Stimulated activated CD4-positive, alpha-beta T cell treated with anti-CD3 and anti-CD28 coated beads, Interleukin-1b, Interleukin-23, amount 100 ng/mL, for 4 hours (primary cell): ENCODE measurements at regions not wholly inside any gene's neighbourhood (a gene's known extent, or its start where the extent isn't known, plus 50 kb on each side); places are given as distances from the start of the nearest gene placed in this dataset.
"Not testable (repeated sequence)": the region's sequence is repeated elsewhere in the genome, so short reads cannot be mapped to it uniquely, and the experiment has no call there.

ENCODE experiments used
- DNase-seq, 2 donors: peaks; one replicate each; pipeline ENCODE4 v3.0.0-alpha.2; 2020; ENCODE audit warnings: low read depth in 2 of 2

DNA sequence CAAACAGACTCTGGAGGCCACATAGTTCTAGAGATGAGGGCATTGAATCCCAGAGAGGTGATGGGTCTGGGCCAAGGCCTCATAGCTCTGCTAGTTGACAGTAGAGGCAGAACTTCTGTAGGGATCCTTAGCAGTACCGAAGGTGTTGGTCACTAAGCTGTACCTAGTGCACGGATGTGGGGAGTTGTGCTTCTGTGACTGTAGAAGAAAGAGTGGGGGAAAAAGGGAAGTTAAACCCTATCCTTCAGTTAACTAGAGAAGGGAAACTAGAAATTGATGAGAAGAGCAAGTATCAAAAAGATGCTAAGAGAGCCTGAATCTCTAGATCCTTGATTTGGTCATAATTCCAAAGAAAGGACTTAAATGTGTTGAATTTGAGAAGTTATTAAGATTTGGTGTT is 186.7 kb downstream of the NFKBIZ start:
- DNase-seq: no peak

DNA sequence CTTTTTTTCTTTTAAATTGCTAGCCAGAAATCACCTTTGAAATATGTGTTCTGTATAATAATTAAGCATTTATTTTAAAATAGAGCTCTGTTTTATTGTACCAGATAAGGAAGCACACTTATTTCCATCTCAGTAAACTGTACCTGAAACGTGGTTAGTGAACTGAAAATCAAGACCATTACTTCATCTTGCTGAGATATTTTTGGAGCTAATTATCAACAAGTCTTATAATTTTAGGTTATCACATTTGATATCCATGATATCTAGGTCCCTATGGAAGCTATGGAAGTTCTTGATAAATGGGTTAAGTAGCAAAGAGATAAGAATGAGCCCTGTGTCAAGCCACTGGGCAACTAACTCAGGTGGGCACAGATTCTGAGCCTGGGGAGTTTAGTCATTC is 187.2 kb downstream of the NFKBIZ start:
- DNase-seq: no peak

DNA sequence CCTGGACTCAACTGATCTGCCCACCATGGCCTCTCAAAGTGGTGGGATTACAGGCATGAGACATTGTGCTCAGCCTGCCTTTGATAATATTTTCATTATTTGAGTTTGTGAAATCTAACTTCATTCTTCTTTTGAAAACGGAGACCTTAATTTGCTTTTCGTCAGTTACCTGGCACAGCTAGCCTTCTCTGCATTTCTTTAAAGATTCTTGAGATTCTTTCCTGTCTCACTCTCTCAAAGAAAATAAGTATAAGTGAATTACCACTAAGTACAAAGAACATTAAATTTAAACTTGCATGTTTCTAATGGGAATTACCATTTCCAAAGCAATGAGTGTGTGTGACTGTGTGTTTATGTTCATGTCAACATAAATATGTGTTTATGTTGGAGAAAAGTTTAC is 187.9 kb downstream of the NFKBIZ start:
- no peak for DNase-seq

DNA sequence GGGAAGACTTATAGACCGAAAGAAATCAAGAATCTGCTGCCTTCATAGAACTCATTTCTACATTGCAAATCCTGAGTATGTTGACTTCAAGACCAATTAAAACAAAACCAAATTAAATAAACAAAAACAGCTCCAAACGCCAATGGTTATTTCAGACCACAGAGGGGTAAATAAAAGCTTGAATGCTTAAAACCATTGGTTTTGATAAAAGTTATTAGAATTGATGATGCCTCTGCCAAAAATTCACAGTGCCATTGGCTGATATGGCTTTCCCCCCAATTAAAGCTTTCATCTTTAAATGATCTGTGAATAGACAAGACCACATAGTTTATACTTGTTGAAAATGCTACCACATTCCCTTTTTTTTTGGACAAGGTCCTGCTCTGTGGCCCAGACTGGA is 188.5 kb downstream of the NFKBIZ start:
- no peak for DNase-seq

DNA sequence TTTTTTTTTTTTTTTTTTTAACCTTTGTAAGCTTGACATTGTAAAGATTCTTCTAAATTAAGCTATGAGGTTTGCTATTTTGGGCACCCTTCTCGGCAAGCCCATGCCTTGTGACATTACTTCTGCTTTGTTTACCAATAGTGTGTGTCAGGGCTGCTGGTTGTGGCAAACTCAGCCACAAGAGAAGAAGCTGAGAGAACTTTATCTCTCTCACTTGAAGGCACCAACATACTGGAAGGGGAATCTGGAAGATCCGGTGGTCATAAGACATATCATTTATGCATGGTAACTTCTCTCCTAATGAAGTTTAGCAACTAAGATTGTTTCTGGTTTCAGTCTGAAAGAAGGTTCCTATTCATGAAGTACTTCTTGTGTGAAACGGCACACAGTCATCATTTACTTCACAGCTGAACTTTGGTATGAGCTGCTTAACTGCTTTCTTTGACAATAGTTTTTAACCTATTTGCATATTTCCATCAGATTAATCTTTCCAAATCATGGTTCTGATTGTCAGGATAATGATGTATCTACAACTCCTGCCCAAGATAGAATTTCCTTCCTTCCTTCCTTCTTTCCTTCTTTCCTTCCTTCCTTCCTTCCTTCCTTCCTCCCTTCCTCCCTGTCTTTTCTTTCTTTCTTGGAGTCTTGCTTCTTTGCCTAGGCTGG is 189.3 kb downstream of the NFKBIZ start:
- no peak for DNase-seq

GRCh38 chr3:102040144-102040543 is 190.8 kb downstream of the NFKBIZ start:
- not testable (repeated sequence) for DNase-seq

- DNase-seq: no peak
Measured at GRCh38 chr3:102053375-102053989, 204.2 kb downstream of the NFKBIZ start.

DNA sequence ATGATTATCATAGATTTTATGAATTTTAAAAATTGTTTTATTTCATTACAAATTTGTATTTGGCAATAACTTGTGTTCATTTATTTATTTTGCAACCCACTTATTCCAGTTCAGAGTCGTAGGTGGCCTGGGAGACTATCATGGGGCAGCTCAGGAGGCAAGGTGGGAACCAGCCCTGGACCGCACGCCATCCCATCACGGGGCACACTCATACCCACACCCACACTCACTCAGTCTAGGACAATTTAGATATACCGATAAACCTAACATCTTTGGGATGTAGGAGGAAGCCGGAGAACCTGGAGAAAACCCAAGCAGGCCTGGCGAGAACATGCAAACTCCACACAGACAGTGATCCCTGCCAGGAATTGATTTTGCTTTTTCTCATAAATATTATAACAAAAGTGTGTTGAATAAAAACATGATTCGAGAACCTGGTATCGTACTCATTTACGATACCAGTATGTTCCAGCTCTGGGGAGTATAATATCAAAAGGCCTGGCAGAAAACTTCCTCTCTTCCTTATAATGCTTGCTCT is 205.3 kb downstream of the NFKBIZ start:
- DNase-seq: no peak

GRCh38 chr3:102057781-102058421 is 208.6 kb downstream of the NFKBIZ start:
- DNase-seq: peak in 1 of 2 donors; percentile 23

DNA sequence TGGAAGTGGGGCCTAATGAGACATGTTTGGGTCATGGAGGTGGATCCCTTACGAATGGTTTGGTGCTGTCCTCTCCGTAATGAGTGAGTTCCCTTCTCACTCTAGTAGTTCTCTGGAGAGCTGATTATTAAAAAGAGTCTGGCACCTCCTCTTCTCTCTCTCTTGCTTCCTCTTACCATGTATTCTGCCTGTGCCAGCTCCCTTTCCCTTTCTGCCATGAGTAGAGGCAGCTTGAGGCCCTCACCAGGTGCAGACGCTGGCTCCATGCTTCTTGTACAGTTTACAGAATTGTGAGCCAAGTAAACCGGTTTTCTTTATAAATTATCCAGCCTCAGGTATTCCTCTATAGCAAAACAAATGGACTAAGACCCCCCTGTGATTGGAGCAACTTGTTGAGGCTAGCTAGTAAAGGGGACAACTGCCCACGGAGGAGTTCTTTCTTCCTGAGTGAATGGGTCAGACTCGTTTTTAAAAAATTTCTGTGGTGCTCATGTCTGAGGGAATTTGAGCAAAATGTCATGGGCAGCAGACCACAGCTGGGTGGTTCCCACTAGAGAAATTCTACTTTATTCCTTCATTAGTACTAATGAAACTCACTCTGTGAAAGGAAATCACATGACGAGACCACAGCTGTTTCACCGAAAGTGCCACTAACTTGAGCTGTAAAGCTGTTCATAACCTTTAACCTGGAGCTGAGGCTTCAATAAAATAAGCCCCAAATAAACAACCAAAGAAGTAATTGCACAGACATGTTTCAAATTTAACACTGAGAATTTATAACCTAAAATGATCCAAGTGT is 210.0 kb downstream of the NFKBIZ start:
- no peak for DNase-seq

GRCh38 chr3:102060814-102061213 is 211.5 kb downstream of the NFKBIZ start:
- no peak for DNase-seq

GRCh38 chr3:102063572-102063971 is 214.3 kb downstream of the NFKBIZ start:
- no peak for DNase-seq

- no peak for DNase-seq
Measured at GRCh38 chr3:102066470-102066869, 217.2 kb downstream of the NFKBIZ start.

GRCh38 chr3:102068327-102068726 is 219.0 kb downstream of the NFKBIZ start:
- DNase-seq: no peak

GRCh38 chr3:102068736-102069135 is 219.4 kb downstream of the NFKBIZ start:
- no peak for DNase-seq

DNA sequence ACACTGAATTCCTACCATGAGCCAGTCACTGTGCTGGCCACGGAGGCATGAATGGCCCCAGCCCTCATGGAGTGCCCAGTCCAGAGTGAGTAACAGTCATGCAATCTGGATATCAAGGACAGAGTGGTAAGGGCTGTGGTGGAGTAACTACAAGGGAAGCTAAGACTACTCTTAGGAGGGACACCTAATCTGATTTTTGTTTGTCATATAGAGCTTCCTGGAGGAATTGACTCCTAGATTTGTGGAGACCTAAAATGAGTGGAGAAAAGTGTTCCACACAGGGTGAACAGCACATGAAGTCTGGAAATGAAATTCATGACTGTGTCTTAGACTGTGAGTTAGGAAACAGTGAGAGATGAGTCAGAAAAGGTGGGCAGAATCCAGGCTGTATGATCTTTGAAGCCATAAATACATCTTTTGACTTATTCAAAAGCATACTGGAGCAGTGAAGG is 219.9 kb downstream of the NFKBIZ start:
- DNase-seq: no peak

- no peak for DNase-seq
Measured at GRCh38 chr3:102074946-102075345, 225.6 kb downstream of the NFKBIZ start.

GRCh38 chr3:102078401-102078800 is 229.1 kb downstream of the NFKBIZ start:
- DNase-seq: no peak

- no peak for DNase-seq
Measured at GRCh38 chr3:102078854-102079808, 229.8 kb downstream of the NFKBIZ start.

GRCh38 chr3:102079809-102080197 is 230.5 kb downstream of the NFKBIZ start:
- DNase-seq: no peak
